ENCODE measurements at regions not wholly inside any gene's neighbourhood (a gene's known extent, or its start where the extent isn't known, plus 50 kb on each side); places are given as distances from the start of the nearest gene placed in this dataset.

- H3K4me3 ChIP-seq (ENCODE audit: low read depth in 1 of 2, low read length in 1 of 2), result no peak overlapping the region
- H3K4me1 ChIP-seq (ENCODE audit: control insufficient read depth in 1 of 2, insufficient read depth in 1 of 2, low read depth in 1 of 2, low read length in 1 of 2), result no peaks in the 10 kb centered on the region
- H3K27me3 ChIP-seq, result no peaks in the 10 kb centered on the region
- no peaks in the 10 kb centered on the region for H3K36me3 ChIP-seq
- no peaks in the 10 kb centered on the region for H3K9me3 ChIP-seq
- H3K27ac ChIP-seq, result no peak overlapping the region
- no peak for TF ChIP-seq CTCF (IDR thresholded peaks at IDR 0.05)
These were observed 549.4 kb upstream of the HS6ST1 start for GRCh38 chr2:128867936-128868636.

GRCh38 chr2:128868686-128869551 lies 550.3 kb upstream of the HS6ST1 start:
- no peak for TF ChIP-seq CTCF (IDR thresholded peaks at IDR 0.05)
- H3K36me3 ChIP-seq, result no peaks in the 10 kb centered on the region
- no peak overlapping the region for H3K4me3 ChIP-seq (ENCODE audit: low read depth in 1 of 2, low read length in 1 of 2)
- no peaks in the 10 kb centered on the region for H3K9me3 ChIP-seq
- H3K27ac ChIP-seq, result no peak overlapping the region
- H3K27me3 ChIP-seq, result no peaks in the 10 kb centered on the region
- H3K4me1 ChIP-seq (ENCODE audit: control insufficient read depth in 1 of 2, insufficient read depth in 1 of 2, low read depth in 1 of 2, low read length in 1 of 2), result no peaks in the 10 kb centered on the region

GRCh38 chr2:128874608-128875007 lies 555.9 kb upstream of the HS6ST1 start:
- Histone ChIP-seq H3K27me3 (no peaks in the 10 kb centered on the region), H3K4me3 (ENCODE audit: low read depth in 1 of 2, low read length in 1 of 2) (no peak overlapping the region), H3K36me3 (no peaks in the 10 kb centered on the region), H3K9me3 (no peaks in the 10 kb centered on the region), H3K4me1 (ENCODE audit: control insufficient read depth in 1 of 2, insufficient read depth in 1 of 2, low read depth in 1 of 2, low read length in 1 of 2) (no peaks in the 10 kb centered on the region), H3K27ac (no peak overlapping the region)
- TF ChIP-seq CTCF (IDR thresholded peaks at IDR 0.05), result no peak

- no peaks in the 10 kb centered on the region for H3K27me3 ChIP-seq
- no peak for TF ChIP-seq CTCF (IDR thresholded peaks at IDR 0.05)
- no peak overlapping the region for H3K4me3 ChIP-seq (ENCODE audit: low read depth in 1 of 2, low read length in 1 of 2)
- no peak overlapping the region for H3K27ac ChIP-seq
- no peaks in the 10 kb centered on the region for H3K4me1 ChIP-seq (ENCODE audit: control insufficient read depth in 1 of 2, insufficient read depth in 1 of 2, low read depth in 1 of 2, low read length in 1 of 2)
- no peaks in the 10 kb centered on the region for H3K9me3 ChIP-seq
- no peaks in the 10 kb centered on the region for H3K36me3 ChIP-seq
These were observed 558.6 kb upstream of the HS6ST1 start for GRCh38 chr2:128876986-128877983.

GRCh38 chr2:128879161-128879560 lies 560.5 kb upstream of the HS6ST1 start:
- TF ChIP-seq CTCF (IDR thresholded peaks at IDR 0.05), result no peak

More at GRCh38 chr2:128879161-128879560, 560.5 kb upstream of the HS6ST1 start:
- Histone ChIP-seq H3K36me3 (no peaks in the 10 kb centered on the region), H3K4me3 (ENCODE audit: low read depth in 1 of 2, low read length in 1 of 2) (no peak overlapping the region), H3K27ac (no peak overlapping the region), H3K27me3 (no peaks in the 10 kb centered on the region), H3K9me3 (no peaks in the 10 kb centered on the region), H3K4me1 (ENCODE audit: control insufficient read depth in 1 of 2, insufficient read depth in 1 of 2, low read depth in 1 of 2, low read length in 1 of 2) (no peaks in the 10 kb centered on the region)
